KOPT-K1 (cell line): ENCODE measurements at regions not wholly inside any gene's neighbourhood (a gene's known extent, or its start where the extent isn't known, plus 50 kb on each side); places are given as distances from the start of the nearest gene placed in this dataset.
"Not testable (repeated sequence)": the region's sequence is repeated elsewhere in the genome, so short reads cannot be mapped to it uniquely, and the experiment has no call there.

ENCODE experiments used
- H3K27ac ChIP-seq: fragments of 200-600 bp; sonication (generic); 2 replicates; pipeline ENCODE4 v1.5.1; 2016; ENCODE audit warnings: antibody characterized with exemption, mild to moderate bottlenecking, low read depth, low read length; ENCODE audit not compliant: poor library complexity, severe bottlenecking
- H3K36me3 ChIP-seq: fragments of 200-600 bp; sonication (generic); 2 replicates; pipeline ENCODE4 v1.5.1; 2017; ENCODE audit warnings: antibody characterized with exemption, mild to moderate bottlenecking, low read length, moderate library complexity; ENCODE audit not compliant: insufficient read depth
- H3K9me3 ChIP-seq: fragments of 200-600 bp; sonication (generic); 2 replicates; pipeline ENCODE4 v1.5.1; 2017; ENCODE audit warnings: antibody characterized with exemption, low read length, mild to moderate bottlenecking; ENCODE audit not compliant: insufficient read depth, poor library complexity, severe bottlenecking

DNA sequence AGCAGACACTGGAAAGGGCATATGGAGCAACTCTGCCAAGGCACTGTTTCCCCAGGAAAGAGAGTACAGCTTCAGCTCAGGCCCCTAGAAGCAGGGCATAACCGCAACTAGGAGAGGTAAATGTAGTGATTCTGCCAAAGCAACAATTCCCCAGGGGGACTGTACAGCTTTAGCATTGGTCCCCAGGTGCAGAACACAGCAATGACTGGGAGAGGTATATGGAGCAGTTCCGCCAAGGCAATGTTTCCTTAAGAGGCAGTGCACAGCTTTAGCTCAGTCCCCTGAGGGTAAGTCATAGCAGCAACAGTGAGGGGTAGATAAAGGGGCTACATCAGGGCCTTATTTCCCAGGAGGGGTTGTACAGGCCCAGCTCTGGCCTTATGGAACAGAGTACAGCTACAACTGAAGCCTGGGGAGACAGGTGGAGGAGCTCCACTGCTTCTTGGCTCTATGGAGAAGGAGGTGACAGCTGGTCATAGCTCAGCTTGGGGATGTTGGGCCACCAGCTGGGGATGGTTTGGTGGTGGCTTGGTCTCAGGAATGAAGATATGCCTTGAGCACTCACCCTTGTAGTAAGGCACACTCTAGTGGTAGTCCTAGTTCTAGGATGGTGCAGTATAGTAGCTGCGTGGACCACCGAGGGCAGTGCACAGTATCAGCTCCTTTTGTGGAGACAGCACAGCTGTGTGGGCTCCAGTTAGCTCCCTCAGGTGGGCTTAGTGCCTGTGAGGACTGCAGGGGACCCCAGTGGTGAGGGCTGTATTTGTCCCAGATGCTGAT, 582.7 kb downstream of the PTPRC start:
- Histone ChIP-seq H3K36me3 (no peaks in the 10 kb centered on the region), H3K27ac (peak overlapping the region; percentile 98), H3K9me3 (peaks cover 6% of the 10 kb centered on the region)

GRCh38 chr1:199223936-199224335, 585.1 kb downstream of the PTPRC start:
- Histone ChIP-seq H3K27ac (no peak overlapping the region), H3K9me3 (peaks cover 5% of the 10 kb centered on the region), H3K36me3 (no peaks in the 10 kb centered on the region)

DNA sequence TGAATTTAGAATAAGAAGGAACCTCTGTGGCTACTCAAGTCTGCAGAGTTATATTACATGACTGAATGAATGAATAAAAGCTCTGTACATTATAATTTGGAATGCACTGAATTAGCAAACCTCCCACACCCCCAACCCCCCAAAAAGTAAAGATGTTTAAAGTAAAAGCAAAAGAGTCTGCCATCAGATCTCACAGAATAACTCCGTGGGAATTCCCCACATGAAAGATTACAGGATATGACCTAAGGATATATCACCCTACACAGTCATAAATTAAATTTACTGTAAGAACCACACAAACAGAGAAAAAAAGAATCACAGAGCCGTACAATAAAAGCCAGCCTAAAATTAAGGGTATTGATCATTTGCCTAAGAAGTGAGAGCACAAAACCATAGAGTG, 587.3 kb downstream of the PTPRC start:
- peaks cover 5% of the 10 kb centered on the region for H3K9me3 ChIP-seq
- H3K27ac ChIP-seq: peak overlapping the region; percentile 66
- no peaks in the 10 kb centered on the region for H3K36me3 ChIP-seq

DNA sequence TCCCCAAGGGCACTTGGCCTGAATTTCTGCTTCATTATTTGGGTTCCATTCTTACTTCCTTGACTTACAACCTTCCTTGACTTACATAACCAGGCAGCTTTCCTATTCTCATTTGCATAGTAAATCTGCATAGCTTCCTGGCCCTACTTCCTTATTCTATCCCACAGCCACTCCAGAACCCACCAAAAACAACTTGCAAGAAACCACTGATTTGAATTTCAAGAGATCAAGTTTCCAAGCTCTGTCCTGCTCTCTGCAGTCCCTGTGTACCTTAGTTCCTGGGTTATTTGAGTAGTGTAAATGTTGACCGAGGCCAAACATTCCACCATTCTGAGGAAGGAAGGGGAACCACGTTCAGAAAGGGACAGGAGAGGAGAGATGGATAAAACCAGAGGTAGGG, 603.3 kb downstream of the PTPRC start:
- Histone ChIP-seq H3K9me3 (peaks cover 4% of the 10 kb centered on the region), H3K27ac (peak overlapping the region; percentile 83), H3K36me3 (no peaks in the 10 kb centered on the region)

GRCh38 chr1:199242601-199243000, 603.8 kb downstream of the PTPRC start:
- Histone ChIP-seq H3K36me3 (no peaks in the 10 kb centered on the region), H3K27ac (peak overlapping the region; percentile 83), H3K9me3 (peaks cover 4% of the 10 kb centered on the region)

DNA sequence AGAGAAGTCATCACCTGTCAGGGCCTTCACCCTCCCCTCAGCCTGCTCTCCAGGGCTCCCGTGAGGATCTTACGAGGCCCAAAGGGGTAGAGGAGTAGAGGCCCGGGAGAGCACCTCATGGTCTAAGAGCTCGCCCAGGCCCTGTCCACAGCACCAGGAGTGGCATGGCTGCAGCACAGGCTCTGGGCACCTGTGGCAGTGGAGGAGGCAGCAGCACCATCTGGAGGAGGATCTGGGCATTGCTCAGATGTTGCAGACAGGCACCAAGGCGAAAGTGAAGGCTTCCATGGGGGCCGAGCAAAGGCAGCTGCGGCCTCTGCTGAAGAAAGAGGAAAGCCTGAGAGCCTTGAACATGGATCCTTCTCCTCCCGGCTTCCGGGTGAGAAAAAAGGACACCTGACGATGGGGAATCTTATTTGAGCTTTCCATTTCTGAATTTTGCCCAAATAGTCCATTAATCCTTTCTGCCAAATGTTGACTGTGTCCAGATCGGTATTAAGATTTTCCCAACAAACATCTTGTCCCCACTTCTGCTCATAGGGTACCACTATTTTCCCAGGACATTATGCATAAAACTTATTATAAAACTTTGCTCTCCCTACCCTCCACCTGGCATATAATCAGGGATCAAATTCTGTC, 604.7 kb downstream of the PTPRC start:
- Histone ChIP-seq H3K36me3 (no peaks in the 10 kb centered on the region), H3K9me3 (no peaks in the 10 kb centered on the region), H3K27ac (peak overlapping the region; percentile 83)

DNA sequence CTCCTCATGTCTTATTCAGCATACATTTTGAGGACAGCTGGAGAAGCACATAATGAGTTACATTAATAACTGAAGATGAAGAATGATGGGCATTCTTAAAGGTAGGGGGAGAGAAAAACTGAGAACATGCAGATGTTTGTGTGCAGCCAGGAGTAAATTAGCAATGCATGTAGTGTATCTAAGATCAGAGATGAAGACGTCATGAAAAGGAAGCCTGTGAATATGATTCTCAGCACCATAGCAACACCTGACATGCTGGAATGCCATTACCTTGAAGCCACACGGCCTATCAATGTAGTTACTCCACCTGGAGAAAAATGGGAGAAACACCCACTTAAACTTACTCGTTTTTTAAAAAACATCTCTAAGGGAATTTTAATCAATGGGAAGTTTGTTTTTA, 607.1 kb downstream of the PTPRC start:
- no peak overlapping the region for H3K27ac ChIP-seq
- no peaks in the 10 kb centered on the region for H3K9me3 ChIP-seq
- H3K36me3 ChIP-seq: no peaks in the 10 kb centered on the region

GRCh38 chr1:199246716-199247115, 607.9 kb downstream of the PTPRC start:
- no peak overlapping the region for H3K27ac ChIP-seq
- H3K9me3 ChIP-seq: no peaks in the 10 kb centered on the region
- no peaks in the 10 kb centered on the region for H3K36me3 ChIP-seq

DNA sequence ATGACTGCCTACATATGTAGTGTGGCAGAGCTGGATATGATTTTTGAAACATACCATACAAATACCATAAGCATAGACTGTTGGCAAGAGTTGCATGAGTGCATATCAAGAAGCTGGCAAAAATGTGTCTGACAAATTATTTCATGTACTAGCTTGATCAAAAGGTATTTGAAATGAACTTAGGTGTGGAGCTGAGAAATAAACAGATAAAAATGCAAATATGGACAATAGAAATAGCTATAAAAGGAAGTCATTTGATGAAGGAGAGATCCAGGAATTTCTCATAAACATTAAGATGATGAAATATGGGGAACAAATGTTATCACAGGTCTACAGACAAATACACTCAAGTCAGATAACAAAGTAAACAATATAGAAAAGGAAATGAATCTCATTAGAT, 609.1 kb downstream of the PTPRC start:
- Histone ChIP-seq H3K27ac (no peak overlapping the region), H3K9me3 (no peaks in the 10 kb centered on the region), H3K36me3 (no peaks in the 10 kb centered on the region)

DNA sequence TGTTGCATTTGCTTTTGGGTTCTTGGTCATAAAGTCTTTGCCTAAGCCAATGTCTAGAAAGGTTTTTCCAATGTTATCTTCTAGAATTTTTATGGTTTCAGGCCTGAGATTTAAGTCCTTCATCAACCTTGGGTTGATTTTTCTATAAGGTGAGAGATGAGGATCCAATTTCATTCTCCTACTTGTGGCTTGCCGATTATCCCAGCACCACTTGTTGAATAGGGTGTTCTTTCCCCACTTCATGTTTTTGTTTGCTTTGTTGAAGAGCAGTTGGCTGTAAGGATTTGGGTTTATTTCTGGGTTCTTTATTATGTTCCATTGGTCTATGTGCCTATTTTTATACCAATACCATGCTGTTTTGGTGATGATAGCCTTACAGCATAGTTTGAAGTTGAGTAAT, 615.2 kb downstream of the PTPRC start:
- H3K9me3 ChIP-seq: peaks cover 25% of the 10 kb centered on the region
- not testable (repeated sequence) for H3K27ac ChIP-seq, H3K36me3 ChIP-seq

DNA sequence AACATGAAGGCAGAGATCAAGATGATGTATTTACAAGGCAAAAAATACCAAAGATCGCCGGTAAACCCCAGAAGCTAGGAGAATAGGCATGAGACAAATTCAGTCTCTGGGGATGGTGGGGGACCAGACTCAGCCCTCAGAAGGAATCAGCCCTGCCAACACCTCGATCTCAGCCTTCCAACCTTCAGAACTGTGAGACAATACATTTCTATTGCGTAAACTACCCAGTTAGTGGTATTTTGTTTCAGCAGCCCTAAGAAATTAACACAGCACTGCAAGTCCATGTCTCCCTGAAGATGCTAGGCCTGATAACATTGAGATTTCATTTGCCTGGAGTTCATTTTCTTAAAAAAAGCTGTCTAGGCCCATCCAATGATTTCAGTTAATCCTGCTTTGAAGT, 622.5 kb downstream of the PTPRC start:
- peaks cover 13% of the 10 kb centered on the region for H3K9me3 ChIP-seq
- no peaks in the 10 kb centered on the region for H3K36me3 ChIP-seq
- no peak overlapping the region for H3K27ac ChIP-seq

DNA sequence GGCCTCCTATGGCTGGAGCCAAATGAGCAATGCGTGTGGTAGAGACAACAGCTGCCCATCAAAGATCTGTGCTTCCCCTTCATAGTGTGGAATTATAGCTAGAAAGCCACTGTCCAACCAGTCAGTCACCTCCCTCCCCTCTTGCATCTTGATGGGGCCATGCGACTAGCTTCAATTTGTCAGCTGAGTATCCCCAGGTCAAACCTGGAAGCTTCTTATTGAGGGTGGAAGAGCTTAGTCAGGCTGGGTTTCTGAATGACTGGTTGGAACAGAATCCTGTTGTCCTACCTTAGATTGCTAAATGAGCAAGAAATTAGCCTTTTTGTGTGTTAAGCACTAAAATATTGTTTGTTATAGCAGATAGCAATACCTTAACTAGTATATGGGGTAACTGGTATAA, 625.4 kb downstream of the PTPRC start:
- Histone ChIP-seq H3K36me3 (no peaks in the 10 kb centered on the region), H3K9me3 (no peaks in the 10 kb centered on the region), H3K27ac (no peak overlapping the region)

DNA sequence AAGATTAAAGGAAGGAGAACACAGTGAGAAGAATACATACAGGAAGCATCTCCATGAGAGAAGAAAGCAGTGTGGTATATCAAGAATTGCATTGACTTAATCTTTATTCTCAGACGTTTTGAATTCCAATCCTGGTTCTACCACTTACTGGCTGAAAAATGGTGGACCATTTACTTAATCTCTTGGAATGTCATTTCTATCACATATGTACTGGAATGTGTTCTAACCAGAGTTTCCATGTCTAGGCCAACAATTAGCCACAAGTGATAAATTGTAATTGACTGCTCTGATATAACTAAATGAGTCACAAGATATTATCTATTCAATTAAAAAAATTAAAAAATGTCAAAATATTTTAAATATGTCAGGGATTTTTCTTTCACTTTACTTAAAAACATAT, 626.1 kb downstream of the PTPRC start:
- Histone ChIP-seq H3K36me3 (no peaks in the 10 kb centered on the region), H3K27ac (no peak overlapping the region)

DNA sequence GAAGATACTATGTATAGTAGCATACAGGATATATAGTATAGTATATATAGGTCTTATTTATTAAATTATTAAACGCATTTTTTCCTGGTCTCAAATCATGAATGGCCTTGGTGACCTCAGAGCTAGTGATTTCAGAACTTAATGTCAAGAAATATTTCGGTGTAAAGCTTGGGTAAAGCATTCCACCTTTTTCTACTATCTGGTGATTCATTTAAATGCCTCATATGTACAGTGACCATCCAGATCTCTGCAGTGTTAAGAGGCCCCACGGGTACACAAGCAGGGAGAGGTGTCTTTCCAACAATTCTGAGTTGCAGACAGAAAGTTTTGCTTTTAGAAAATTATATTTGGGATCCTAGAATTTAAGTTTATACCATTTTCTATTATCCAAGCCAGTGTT, 626.5 kb downstream of the PTPRC start:
- no peaks in the 10 kb centered on the region for H3K9me3 ChIP-seq
- H3K36me3 ChIP-seq: no peaks in the 10 kb centered on the region
- no peak overlapping the region for H3K27ac ChIP-seq

More for the DNA sequence above, 626.1 kb downstream of the PTPRC start:
- H3K9me3 ChIP-seq: no peaks in the 10 kb centered on the region

GRCh38 chr1:199269241-199269640, 630.4 kb downstream of the PTPRC start:
- H3K9me3 ChIP-seq: no peaks in the 10 kb centered on the region
- H3K36me3 ChIP-seq: no peaks in the 10 kb centered on the region
- no peak overlapping the region for H3K27ac ChIP-seq

- Histone ChIP-seq H3K36me3 (no peaks in the 10 kb centered on the region), H3K27ac (no peak overlapping the region), H3K9me3 (no peaks in the 10 kb centered on the region)
Observed at GRCh38 chr1:199272139-199272544, 633.3 kb downstream of the PTPRC start.
